MM.1S (cell line): ENCODE measurements at regions not wholly inside any gene's neighbourhood (a gene's known extent, or its start where the extent isn't known, plus 50 kb on each side); places are given as distances from the start of the nearest gene placed in this dataset.

Experiments used
- DNase-seq: peaks from one replicate; pipeline ENCODE4 v3.0.0-alpha.2; 2015
- H2AFZ ChIP-seq: fragments of 300-600 bp; sonication (generic); 2 replicates; pipeline ENCODE4 v1.6.0; 2016; ENCODE audit warnings: antibody characterized with exemption, low read length
- H3F3A ChIP-seq: fragments of 300-600 bp; sonication (generic); 2 replicates; pipeline ENCODE4 v1.6.1; 2016; ENCODE audit warnings: mild to moderate bottlenecking, antibody characterized with exemption, low read length, moderate library complexity, mixed read lengths; ENCODE audit not compliant: insufficient read depth
- H3K27ac ChIP-seq: fragments of 300-600 bp; sonication (generic); 2 replicates; pipeline ENCODE4 v1.5.1; 2016; ENCODE audit warnings: mild to moderate bottlenecking, low read length
- H3K27me3 ChIP-seq: fragments of 300-600 bp; sonication (generic); replicated peaks from 2 replicates; pipeline ENCODE4 v1.6.0; 2016; ENCODE audit warnings: low read length; ENCODE audit not compliant: insufficient read depth
- H3K36me3 ChIP-seq: fragments of 300-600 bp; sonication (generic); replicated peaks from 2 replicates; pipeline ENCODE4 v1.6.1; 2016; ENCODE audit warnings: mild to moderate bottlenecking, low read length, mixed read lengths; ENCODE audit not compliant: insufficient read depth
- H3K4me1 ChIP-seq: fragments of 300-600 bp; sonication (generic); 2 replicates; pipeline ENCODE4 v1.6.1; 2016; ENCODE audit warnings: low read length, mixed read lengths
- H3K4me2 ChIP-seq: fragments of 300-600 bp; sonication (generic); 2 replicates; pipeline ENCODE4 v1.6.0; 2016; ENCODE audit warnings: low read depth, low read length
- H3K4me3 ChIP-seq: fragments of 300-600 bp; sonication (generic); 2 replicates; pipeline ENCODE4 v1.5.1; 2016; ENCODE audit warnings: low read length, mixed read lengths
- H3K79me2 ChIP-seq: fragments of 300-600 bp; sonication (generic); 2 replicates; pipeline ENCODE4 v1.6.1; 2016; ENCODE audit warnings: mixed run types, low read length, mixed read lengths
- H3K9ac ChIP-seq: fragments of 300-600 bp; sonication (generic); 2 replicates; pipeline ENCODE4 v1.6.1; 2016; ENCODE audit warnings: low read length, mixed read lengths
- H3K9me2 ChIP-seq: fragments of 300-600 bp; sonication (generic); replicated peaks from 2 replicates; pipeline ENCODE4 v1.6.1; 2016; ENCODE audit warnings: mild to moderate bottlenecking, low read length, mixed read lengths; ENCODE audit not compliant: insufficient read depth
- H3K9me3 ChIP-seq: fragments of 300-600 bp; sonication (generic); replicated peaks from 2 replicates; pipeline ENCODE4 v1.6.1; 2016; ENCODE audit warnings: mild to moderate bottlenecking, low read length, mixed read lengths; ENCODE audit not compliant: insufficient read depth
- H4K20me1 ChIP-seq: fragments of 300-600 bp; sonication (generic); 2 replicates; pipeline ENCODE4 v1.6.1; 2016; ENCODE audit warnings: mild to moderate bottlenecking, low read length, moderate library complexity, mixed read lengths; ENCODE audit not compliant: insufficient read depth
- CTCF ChIP-seq: fragments of 300-600 bp; sonication (generic); IDR thresholded peaks from 2 replicates; pipeline ENCODE4 v1.5.1; 2016; ENCODE audit warnings: antibody characterized with exemption, low read length, mixed read lengths
- EZH2 ChIP-seq: fragments of 300-600 bp; sonication (generic); optimal IDR thresholded peaks from 2 replicates; pipeline ENCODE3; 2017; ENCODE audit warnings: low read depth, mild to moderate bottlenecking, antibody characterized with exemption, low read length, mixed read lengths
- EZH2phosphoT487 ChIP-seq: fragments of 300-600 bp; sonication (generic); IDR thresholded peaks from 2 replicates; pipeline ENCODE4 v1.6.1; 2018; ENCODE audit warnings: antibody characterized with exemption, low read length

- no peak overlapping the region for H3K4me2 ChIP-seq
- H3K79me2 ChIP-seq, result no peaks in the 10 kb centered on the region
- no peaks in the 10 kb centered on the region for H4K20me1 ChIP-seq
- H3K9ac ChIP-seq, result no peak overlapping the region
- no peaks in the 10 kb centered on the region for H3K36me3 ChIP-seq
- DNase-seq, result no peak
- H3F3A ChIP-seq, result no peaks in the 10 kb centered on the region
- H3K4me1 ChIP-seq, result no peaks in the 10 kb centered on the region
- H3K4me3 ChIP-seq, result no peak overlapping the region
- TF ChIP-seq EZH2 (no peak), CTCF (no peak), EZH2phosphoT487 (no peak)
- no peak overlapping the region for H2AFZ ChIP-seq
- no peaks in the 10 kb centered on the region for H3K9me3 ChIP-seq
- H3K9me2 ChIP-seq, result no peaks in the 10 kb centered on the region
- H3K27ac ChIP-seq, result no peak overlapping the region
- no peaks in the 10 kb centered on the region for H3K27me3 ChIP-seq
These were observed 420.9 kb upstream of the SOX9 start for GRCh38 chr17:71699907-71700306.

GRCh38 chr17:71703701-71704100 lies 417.1 kb upstream of the SOX9 start:
- no peaks in the 10 kb centered on the region for H4K20me1 ChIP-seq
- H3K9ac ChIP-seq, result no peak overlapping the region
- no peaks in the 10 kb centered on the region for H3K79me2 ChIP-seq
- H3K27ac ChIP-seq, result no peak overlapping the region
- no peak overlapping the region for H3K4me3 ChIP-seq
- no peak for DNase-seq
- H3K9me3 ChIP-seq, result no peaks in the 10 kb centered on the region
- no peak overlapping the region for H2AFZ ChIP-seq
- H3K9me2 ChIP-seq, result no peaks in the 10 kb centered on the region
- TF ChIP-seq EZH2 (no peak), CTCF (no peak), EZH2phosphoT487 (no peak)
- no peaks in the 10 kb centered on the region for H3K4me1 ChIP-seq
- no peaks in the 10 kb centered on the region for H3K36me3 ChIP-seq
- H3K27me3 ChIP-seq, result no peaks in the 10 kb centered on the region
- no peaks in the 10 kb centered on the region for H3F3A ChIP-seq
- H3K4me2 ChIP-seq, result no peak overlapping the region

GRCh38 chr17:71709271-71709890 lies 411.4 kb upstream of the SOX9 start:
- H3K9ac ChIP-seq, result no peak overlapping the region
- no peaks in the 10 kb centered on the region for H3K4me1 ChIP-seq
- TF ChIP-seq CTCF, result no peak
- TF ChIP-seq EZH2phosphoT487, result no peak
- no peak for TF ChIP-seq EZH2
- no peaks in the 10 kb centered on the region for H3K36me3 ChIP-seq
- H3F3A ChIP-seq, result no peaks in the 10 kb centered on the region
- H3K27me3 ChIP-seq, result no peaks in the 10 kb centered on the region
- H3K4me3 ChIP-seq, result no peak overlapping the region
- H4K20me1 ChIP-seq, result no peaks in the 10 kb centered on the region
- H3K4me2 ChIP-seq, result no peak overlapping the region
- no peaks in the 10 kb centered on the region for H3K79me2 ChIP-seq
- no peaks in the 10 kb centered on the region for H3K9me3 ChIP-seq
- H3K27ac ChIP-seq, result no peak overlapping the region
- H3K9me2 ChIP-seq, result no peaks in the 10 kb centered on the region
- no peak overlapping the region for H2AFZ ChIP-seq
- DNase-seq, result no peak
